ENCODE measurements at regions not wholly inside any gene's neighbourhood (a gene's known extent, or its start where the extent isn't known, plus 50 kb on each side); places are given as distances from the start of the nearest gene placed in this dataset.

DNA sequence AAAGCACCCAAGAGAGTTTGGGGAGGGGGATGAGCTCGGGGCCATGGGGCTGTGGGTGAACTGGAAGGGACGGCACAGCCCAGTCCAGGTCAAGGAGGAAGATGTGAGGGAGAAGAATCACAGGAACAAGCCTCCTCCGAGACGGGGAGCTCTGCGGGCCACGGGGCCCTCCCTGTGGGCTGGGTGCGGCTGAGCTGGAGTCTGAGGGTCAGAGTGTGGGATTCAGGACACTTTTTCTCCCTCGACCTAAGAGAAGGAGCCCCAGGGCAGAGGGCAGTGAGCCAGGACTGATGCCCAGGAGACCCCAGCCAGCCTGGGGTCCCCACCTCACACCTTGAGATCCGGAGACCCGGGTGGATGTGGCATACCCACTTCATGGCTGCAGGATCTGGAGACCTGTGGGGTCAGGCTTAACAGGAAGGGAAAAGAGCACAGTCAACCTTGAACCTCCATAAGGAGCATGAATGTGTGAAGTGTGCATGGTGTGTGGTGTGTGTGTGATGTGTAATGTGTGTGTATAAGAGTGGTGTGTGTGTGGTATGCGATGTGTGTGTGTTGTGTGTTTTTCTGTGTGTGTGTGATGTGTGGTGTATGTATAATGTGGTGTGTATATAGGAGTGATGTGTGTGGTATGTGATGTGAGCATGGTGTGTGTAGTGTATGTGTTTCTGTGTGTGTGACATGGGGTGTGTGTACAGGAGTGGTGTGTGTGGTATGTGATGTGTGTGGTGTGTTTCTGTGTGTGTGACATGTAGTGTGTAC, 504.6 kb downstream of the BRD1 start:
- DNase-seq = no peak
- Mint-ChIP-seq H3K36me3 (ENCODE audit: low read depth) (no peaks in the 10 kb centered on the region), H3K27me3 (peaks cover 59% of the 10 kb centered on the region), H3K27ac (no peak overlapping the region), H3K4me1 (ENCODE audit: low read depth) (no peaks in the 10 kb centered on the region), H3K4me3 (no peak overlapping the region), H3K9me3 (peaks cover 3% of the 10 kb centered on the region)

DNA sequence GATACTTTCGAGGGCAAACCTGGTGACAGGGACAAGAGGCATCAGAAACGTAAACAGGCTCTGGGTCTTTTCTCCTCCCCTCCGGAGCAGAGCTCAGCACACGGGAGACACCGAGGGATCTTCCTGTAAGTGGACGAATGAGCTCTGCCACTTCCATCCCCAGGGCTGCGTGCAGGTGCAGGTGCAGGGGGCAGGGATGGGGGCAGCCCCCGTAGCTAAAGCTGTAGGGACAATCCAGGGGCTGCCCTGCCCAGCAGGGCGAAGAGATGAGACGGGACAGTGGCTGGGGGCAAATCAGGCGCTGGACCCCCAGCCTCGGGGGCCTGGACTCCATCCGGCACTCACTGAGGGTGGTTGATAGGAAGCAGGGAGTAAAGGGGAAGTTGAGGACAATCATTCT, 505.4 kb downstream of the BRD1 start:
- no peak overlapping the region for H3K4me3 Mint-ChIP-seq
- H3K9me3 Mint-ChIP-seq = peaks cover 3% of the 10 kb centered on the region
- H3K36me3 Mint-ChIP-seq (ENCODE audit: low read depth) = no peaks in the 10 kb centered on the region
- no peaks in the 10 kb centered on the region for H3K4me1 Mint-ChIP-seq (ENCODE audit: low read depth)
- peaks cover 59% of the 10 kb centered on the region for H3K27me3 Mint-ChIP-seq
- no peak overlapping the region for H3K27ac Mint-ChIP-seq
- DNase-seq = no peak

DNA sequence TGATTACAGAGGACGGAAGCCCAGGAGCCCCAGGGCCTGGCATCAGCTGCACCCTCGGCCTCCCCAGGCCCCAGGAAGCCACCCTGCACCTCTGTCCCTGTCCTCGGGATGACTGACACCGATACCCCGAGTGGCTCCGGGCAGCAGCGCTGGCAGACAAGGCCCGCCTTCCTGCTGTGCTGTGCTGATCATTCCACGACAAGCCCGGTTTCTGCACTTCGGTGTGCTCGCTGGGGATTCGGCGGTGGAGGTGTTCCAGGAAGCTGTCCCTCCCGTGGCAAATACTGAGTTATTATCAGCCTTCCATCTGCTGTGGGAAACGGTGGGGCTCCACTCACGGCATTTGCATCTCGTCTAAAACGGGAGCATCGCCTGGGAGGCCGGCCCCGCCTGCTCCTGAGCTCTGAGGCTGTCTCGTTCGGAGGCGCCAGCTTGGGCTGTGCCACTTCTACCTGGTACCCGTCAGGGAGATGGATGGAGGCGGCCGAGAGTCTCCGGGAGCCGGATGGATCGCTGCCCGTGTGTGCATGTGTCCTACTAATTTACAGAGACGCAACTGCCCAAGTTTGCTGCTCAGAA, 506.1 kb downstream of the BRD1 start:
- Mint-ChIP-seq H3K4me3 (no peak overlapping the region), H3K27ac (no peak overlapping the region), H3K4me1 (ENCODE audit: low read depth) (no peaks in the 10 kb centered on the region), H3K36me3 (ENCODE audit: low read depth) (no peaks in the 10 kb centered on the region), H3K9me3 (no peaks in the 10 kb centered on the region), H3K27me3 (peaks cover 54% of the 10 kb centered on the region)
- no peak for DNase-seq

DNA sequence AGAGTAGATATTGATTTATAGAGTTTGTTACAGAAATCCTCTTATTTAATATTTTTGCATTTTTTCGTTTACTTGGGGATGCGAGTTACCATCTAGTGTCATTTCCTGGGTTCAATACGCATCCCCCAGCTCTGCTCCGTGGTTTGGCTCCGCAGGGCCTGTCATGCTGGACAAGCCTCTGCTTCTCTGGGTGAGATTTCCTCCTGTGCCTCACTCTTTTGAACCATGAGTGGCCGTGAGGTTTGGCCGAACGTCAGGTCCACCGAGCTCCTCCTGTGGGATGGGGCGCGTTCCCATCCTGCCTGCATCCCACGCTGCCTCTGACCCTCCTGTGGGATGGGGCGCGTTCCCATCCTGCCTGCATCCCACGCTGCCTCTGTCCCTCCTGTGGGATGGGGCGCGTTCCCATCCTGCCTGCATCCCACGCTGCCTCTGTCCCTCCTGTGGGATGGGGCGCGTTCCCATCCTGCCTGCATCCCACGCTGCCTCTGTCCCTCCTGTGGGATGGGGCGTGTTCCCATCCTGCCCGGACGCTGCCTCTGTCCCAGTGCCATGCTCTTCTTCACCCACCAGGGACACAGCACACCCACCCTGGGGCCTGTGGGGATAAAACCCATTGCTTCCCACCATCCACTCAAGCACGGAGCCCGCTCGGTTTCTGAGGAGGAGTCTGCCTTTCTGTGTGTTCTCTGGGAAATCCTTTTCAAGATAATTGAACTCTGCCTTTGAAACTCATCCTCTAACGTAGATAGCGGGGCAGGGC, 506.8 kb downstream of the BRD1 start:
- Mint-ChIP-seq H3K27me3 (peaks cover 57% of the 10 kb centered on the region), H3K9me3 (no peaks in the 10 kb centered on the region), H3K4me1 (ENCODE audit: low read depth) (no peaks in the 10 kb centered on the region), H3K4me3 (no peak overlapping the region), H3K27ac (no peak overlapping the region), H3K36me3 (ENCODE audit: low read depth) (no peaks in the 10 kb centered on the region)
- no peak for DNase-seq

DNA sequence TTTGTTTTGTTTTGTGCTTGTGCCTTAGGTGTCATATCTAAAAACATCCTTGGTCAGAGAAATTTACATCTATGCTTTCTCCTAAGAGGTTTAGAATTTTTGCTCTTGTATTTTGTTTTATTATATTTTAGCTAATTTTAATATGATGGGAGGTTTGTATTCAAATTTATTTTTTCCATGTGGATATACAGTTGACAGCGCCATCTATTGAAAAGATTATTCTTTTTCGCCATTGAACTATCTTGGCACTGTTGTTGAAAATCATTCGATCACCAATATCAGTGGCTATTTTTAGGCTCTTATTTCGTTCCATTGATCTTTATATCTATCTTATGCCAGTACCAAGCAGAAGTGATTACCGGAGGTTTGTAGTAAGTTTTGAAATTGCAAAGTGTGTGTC, 510.3 kb downstream of the BRD1 start:
- Mint-ChIP-seq H3K4me1 (ENCODE audit: low read depth) (no peaks in the 10 kb centered on the region), H3K27me3 (peaks cover 47% of the 10 kb centered on the region), H3K27ac (no peak overlapping the region), H3K9me3 (no peaks in the 10 kb centered on the region), H3K36me3 (ENCODE audit: low read depth) (no peaks in the 10 kb centered on the region), H3K4me3 (no peak overlapping the region)
- DNase-seq = no peak

DNA sequence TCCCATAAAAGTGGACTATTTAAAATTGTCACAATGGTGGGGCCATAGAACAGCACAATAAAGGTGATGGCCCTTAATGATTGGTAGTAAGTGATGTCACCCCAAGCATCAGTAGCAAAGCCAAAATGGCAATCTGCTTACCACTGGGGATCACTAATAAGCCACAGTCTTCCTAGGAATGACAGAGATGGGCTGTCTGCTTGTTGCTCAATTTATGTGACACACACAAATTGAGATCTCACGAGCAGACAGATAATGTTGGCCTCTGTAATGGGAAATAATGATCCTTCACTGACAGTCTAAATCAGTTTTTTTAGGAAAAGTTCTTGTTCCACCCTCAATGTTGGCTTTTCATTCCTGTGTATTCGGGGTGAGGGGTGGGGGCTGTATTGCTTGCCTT, 515.1 kb downstream of the BRD1 start:
- no peaks in the 10 kb centered on the region for H3K36me3 Mint-ChIP-seq (ENCODE audit: low read depth)
- H3K4me3 Mint-ChIP-seq = no peak overlapping the region
- no peaks in the 10 kb centered on the region for H3K9me3 Mint-ChIP-seq
- DNase-seq = no peak
- H3K27ac Mint-ChIP-seq = no peak overlapping the region
- no peaks in the 10 kb centered on the region for H3K4me1 Mint-ChIP-seq (ENCODE audit: low read depth)
- peaks cover 42% of the 10 kb centered on the region for H3K27me3 Mint-ChIP-seq

DNA sequence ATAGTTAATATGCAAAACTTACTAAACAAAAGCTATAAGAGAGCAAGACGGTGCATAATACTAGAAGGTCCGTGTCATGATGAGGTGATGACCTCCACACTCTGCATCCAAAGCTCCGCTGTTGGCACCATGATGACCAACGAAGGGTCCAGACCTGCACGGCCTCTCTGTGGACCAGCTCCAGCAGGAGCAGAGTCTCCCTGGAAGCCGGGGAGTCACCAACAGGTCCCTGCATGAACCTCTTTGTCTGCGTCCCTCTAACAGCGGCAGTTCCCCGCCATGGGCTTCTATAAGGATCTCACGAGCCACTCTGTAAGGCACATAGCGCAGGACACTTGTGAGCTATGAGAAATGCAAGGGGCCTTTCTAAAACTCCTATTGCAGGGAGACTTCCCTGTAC, 517.3 kb downstream of the BRD1 start:
- no peak for DNase-seq
- Mint-ChIP-seq H3K9me3 (no peaks in the 10 kb centered on the region), H3K27ac (no peak overlapping the region), H3K4me3 (no peak overlapping the region), H3K4me1 (ENCODE audit: low read depth) (no peaks in the 10 kb centered on the region), H3K27me3 (peaks cover 49% of the 10 kb centered on the region), H3K36me3 (ENCODE audit: low read depth) (no peaks in the 10 kb centered on the region)

DNA sequence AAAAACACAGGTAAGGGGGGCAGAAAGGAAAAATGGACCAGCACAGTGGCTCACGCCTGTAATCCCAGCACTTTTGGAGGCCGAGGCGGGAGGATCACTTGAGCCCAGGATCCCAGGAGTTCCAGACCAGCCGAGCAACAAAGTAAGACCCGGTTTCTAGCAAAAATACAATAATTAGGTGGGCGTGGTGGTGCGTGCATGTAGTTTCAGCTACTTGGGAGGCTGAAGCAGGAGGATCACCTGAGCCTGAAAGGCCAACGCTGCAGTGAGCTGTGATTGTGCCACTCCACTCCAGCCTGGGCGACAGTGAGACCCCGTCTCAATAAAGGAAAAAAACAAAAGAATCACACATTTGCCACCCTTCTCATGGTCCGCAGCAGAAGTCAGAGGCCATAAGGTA, 519.4 kb downstream of the BRD1 start:
- Mint-ChIP-seq H3K27me3 (peaks cover 55% of the 10 kb centered on the region), H3K4me1 (ENCODE audit: low read depth) (no peaks in the 10 kb centered on the region), H3K9me3 (no peaks in the 10 kb centered on the region), H3K27ac (no peak overlapping the region), H3K4me3 (no peak overlapping the region), H3K36me3 (ENCODE audit: low read depth) (no peaks in the 10 kb centered on the region)
- no peak for DNase-seq

DNA sequence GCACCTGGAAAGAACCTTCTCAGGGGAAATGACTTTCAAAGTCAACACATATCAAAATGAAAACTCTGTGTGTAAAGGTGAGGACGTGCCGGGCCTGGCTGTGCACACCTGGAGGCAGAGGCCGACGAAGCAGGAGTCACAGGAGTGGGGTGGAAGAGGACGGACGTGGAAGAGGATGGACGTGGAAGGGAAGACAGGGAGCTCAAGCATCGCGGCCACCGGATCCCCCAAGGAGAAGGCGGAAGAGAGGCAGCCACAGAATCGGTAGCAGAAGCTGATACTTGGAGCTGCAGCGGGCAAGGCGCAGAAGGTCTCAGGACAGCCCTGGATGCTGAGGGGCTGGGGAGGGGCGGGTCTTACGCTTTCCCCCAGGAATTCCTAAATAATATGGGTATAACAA, 519.8 kb downstream of the BRD1 start:
- Mint-ChIP-seq H3K4me3 (no peak overlapping the region), H3K4me1 (ENCODE audit: low read depth) (no peaks in the 10 kb centered on the region), H3K9me3 (no peaks in the 10 kb centered on the region), H3K27me3 (peaks cover 55% of the 10 kb centered on the region), H3K36me3 (ENCODE audit: low read depth) (no peaks in the 10 kb centered on the region), H3K27ac (no peak overlapping the region)
- peak; percentile 8 for DNase-seq

DNA sequence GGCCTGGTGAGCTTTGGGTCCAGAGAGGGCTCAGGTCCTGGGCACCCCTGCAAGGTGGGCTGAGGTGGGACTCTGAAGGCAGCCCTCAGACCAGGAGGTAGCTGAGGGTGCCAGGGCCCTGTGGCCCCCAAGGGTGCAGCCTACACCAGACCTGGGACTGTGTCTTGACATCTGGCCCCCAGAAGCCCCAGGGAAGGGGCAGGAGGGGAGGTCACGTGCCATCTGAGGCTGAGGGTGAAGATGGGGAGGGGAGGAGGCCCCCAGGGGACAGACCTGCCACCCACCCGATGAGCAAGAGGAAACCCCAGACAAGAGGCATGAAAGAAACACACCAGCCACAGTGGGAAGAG, 520.2 kb downstream of the BRD1 start:
- DNase-seq = no peak
- Mint-ChIP-seq H3K4me1 (ENCODE audit: low read depth) (no peaks in the 10 kb centered on the region), H3K36me3 (ENCODE audit: low read depth) (no peaks in the 10 kb centered on the region), H3K27ac (no peak overlapping the region), H3K27me3 (peaks cover 54% of the 10 kb centered on the region), H3K4me3 (no peak overlapping the region), H3K9me3 (no peaks in the 10 kb centered on the region)

DNA sequence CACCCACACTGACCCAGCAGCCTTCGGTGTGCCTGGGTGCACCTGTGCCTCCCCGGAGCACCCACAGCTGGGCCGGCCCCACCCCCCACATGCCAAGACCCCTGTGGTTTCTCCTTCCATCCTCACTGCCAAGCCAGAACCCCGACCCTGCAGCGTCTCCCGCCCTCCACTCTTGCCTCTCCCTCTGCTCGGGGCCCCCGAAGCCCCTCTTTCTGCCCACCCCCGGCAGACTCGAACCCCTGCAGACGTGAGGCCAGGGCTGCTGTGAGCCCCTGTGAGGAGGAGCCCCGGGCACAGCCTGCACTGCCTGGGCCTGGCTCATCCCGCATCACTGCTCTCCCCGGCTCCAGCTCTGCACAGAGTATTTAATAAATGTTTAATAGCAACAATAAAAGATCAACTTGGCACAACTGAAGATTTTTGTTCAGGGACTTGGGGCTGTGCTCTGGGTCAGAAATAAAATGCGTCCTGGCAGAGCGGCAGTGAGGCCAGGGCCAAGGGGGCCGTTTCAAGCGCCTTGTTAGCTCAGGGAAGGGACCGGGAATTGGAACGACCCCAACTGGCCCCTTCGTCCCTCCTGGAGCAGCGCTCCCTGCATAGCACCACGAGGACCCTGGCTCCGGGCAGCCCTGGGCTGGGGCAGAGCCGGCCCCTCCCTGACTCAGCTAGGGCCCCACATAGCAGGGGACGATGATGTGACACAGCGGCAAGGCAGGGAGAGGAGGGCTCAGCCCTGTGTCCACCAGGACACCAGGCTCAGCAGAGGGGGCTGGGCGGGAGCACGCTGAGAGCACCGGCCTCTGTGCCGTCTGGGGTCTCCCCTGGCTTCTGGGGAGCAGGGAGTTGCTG, 520.8 kb downstream of the BRD1 start:
- no peaks in the 10 kb centered on the region for H3K4me1 Mint-ChIP-seq (ENCODE audit: low read depth)
- H3K9me3 Mint-ChIP-seq = no peaks in the 10 kb centered on the region
- no peaks in the 10 kb centered on the region for H3K36me3 Mint-ChIP-seq (ENCODE audit: low read depth)
- peak; percentile 22 for DNase-seq
- no peak overlapping the region for H3K4me3 Mint-ChIP-seq
- no peak overlapping the region for H3K27ac Mint-ChIP-seq
- H3K27me3 Mint-ChIP-seq = peaks cover 50% of the 10 kb centered on the region

DNA sequence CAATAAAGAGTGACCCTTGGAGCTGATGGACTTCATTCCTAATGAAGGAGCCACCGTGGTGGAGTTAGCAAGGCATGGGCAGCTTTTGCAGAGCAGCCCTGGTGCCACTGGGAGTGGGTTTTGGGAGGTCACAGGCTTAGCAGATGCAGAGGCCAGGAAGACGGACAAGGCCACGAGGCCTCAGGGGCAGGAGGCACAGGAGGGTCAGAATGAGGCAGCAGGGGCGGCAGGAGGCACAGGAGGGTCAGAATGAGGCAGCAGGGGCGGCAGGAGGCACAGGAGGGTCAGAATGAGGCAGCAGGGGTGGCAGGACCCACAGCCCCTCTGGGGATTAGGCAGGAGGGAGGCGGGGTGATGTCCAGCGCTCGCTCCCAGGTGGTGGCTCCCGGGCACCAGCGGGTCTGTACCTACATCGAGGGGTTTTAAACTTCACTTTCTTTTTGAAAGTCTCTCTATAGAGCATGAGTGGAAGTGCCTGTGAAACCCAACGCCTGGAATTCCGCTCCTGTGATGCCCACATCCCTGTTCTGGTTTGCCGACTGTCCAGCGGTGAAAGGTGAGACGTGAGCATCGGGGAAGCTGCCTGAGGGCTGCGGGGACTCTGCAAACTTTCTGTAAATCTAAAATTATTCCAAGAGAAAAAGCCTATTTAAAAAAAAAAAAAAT, 521.6 kb downstream of the BRD1 start:
- no peak overlapping the region for H3K4me3 Mint-ChIP-seq
- H3K27ac Mint-ChIP-seq = no peak overlapping the region
- H3K4me1 Mint-ChIP-seq (ENCODE audit: low read depth) = no peaks in the 10 kb centered on the region
- DNase-seq = no peak
- peaks cover 50% of the 10 kb centered on the region for H3K27me3 Mint-ChIP-seq
- H3K36me3 Mint-ChIP-seq (ENCODE audit: low read depth) = no peaks in the 10 kb centered on the region
- H3K9me3 Mint-ChIP-seq = no peaks in the 10 kb centered on the region

DNA sequence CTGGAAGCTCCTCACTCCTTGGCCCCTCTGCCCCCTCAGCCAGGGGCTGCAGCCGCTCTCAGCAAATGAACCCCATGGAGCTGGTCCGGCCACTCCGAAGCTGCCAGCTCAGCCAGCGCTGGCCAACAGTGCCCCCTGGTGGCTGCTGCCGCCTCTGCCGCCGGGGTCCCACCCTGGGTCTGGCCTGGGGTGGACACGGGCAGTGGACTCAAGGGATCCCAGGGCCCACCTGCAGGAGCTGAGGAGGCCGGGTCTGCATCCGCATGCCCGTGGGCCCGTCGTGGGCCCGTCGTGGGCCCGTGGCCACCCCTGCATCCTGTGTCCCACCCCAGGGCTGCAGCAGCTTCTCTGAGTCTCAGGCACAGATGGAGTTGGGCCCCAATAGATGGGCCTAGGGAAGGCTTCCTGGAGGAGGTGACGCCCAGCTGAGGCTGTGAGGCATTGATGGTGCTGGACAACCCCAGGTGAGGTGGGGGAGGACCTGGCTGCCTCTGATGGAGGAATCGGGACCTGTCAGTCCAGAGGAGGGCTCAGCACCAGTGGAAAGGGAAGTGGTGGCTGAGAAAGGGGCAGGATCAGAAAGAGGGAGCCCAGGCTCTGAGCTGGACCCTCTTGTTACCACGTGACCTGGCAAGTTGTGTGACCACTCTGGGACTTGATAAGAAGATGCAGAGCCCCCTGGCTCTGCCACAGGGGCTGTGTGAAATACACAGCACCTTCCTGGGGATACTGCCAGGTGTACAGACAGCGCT, 522.3 kb downstream of the BRD1 start:
- no peak overlapping the region for H3K27ac Mint-ChIP-seq
- peaks cover 54% of the 10 kb centered on the region for H3K27me3 Mint-ChIP-seq
- H3K36me3 Mint-ChIP-seq (ENCODE audit: low read depth) = no peaks in the 10 kb centered on the region
- H3K4me1 Mint-ChIP-seq (ENCODE audit: low read depth) = no peaks in the 10 kb centered on the region
- no peak overlapping the region for H3K4me3 Mint-ChIP-seq
- DNase-seq = peak; percentile 82
- no peaks in the 10 kb centered on the region for H3K9me3 Mint-ChIP-seq

Measured in activated T-cell treated with anti-CD3 and anti-CD28 coated beads, Interleukin-2, amount 50 U/mL, for 24 hours (primary cell).